KMS-11 (cell line): ENCODE measurements at regions not wholly inside any gene's neighbourhood (a gene's known extent, or its start where the extent isn't known, plus 50 kb on each side); places are given as distances from the start of the nearest gene placed in this dataset.

Source experiments
- H2AFZ ChIP-seq: fragments of 200-600 bp; sonication (generic); 2 replicates; pipeline ENCODE4 v1.6.1; 2016; ENCODE audit warnings: antibody characterized with exemption, mixed run types, low read depth
- H3K27ac ChIP-seq: fragments of 200-600 bp; sonication (generic); 2 replicates; pipeline ENCODE4 v1.6.1; 2016; ENCODE audit warnings: mild to moderate bottlenecking, mixed run types
- H3K27me3 ChIP-seq: fragments of 200-600 bp; sonication (generic); 2 replicates; pipeline ENCODE4 v1.6.1; 2017; ENCODE audit warnings: mild to moderate bottlenecking, low read depth, mixed run types, moderate library complexity; ENCODE audit not compliant: insufficient read depth
- H3K36me3 ChIP-seq: fragments of 200-600 bp; sonication (generic); 2 replicates; pipeline ENCODE4 v1.6.1; 2017; ENCODE audit warnings: mild to moderate bottlenecking, mixed run types; ENCODE audit not compliant: insufficient read depth
- H3K4me1 ChIP-seq: fragments of 200-600 bp; sonication (generic); 2 replicates; pipeline ENCODE4 v1.6.1; 2016; ENCODE audit warnings: mild to moderate bottlenecking, low read depth, mixed run types; ENCODE audit not compliant: poor library complexity, severe bottlenecking
- H3K4me2 ChIP-seq: fragments of 200-600 bp; sonication (generic); 2 replicates; pipeline ENCODE4 v1.7.0; 2016; ENCODE audit warnings: mild to moderate bottlenecking, mixed run types
- H3K4me3 ChIP-seq: fragments of 200-600 bp; sonication (generic); IDR thresholded peaks from 2 replicates; pipeline ENCODE4 v1.6.1; 2017; ENCODE audit warnings: low read depth, low read length, mixed read lengths; ENCODE audit not compliant: insufficient read depth
- H3K79me2 ChIP-seq: fragments of 200-600 bp; sonication (generic); 2 replicates; pipeline ENCODE4 v1.6.1; 2016; ENCODE audit warnings: low read depth, mixed run types; ENCODE audit not compliant: insufficient read depth
- H3K9ac ChIP-seq: fragments of 200-600 bp; sonication (generic); 2 replicates; pipeline ENCODE4 v1.6.1; 2016; ENCODE audit warnings: mild to moderate bottlenecking, mixed run types
- H4K20me1 ChIP-seq: fragments of 200-600 bp; sonication (generic); 2 replicates; pipeline ENCODE4 v1.6.1; 2016; ENCODE audit warnings: mild to moderate bottlenecking, mixed run types; ENCODE audit not compliant: insufficient read depth
- CTCF ChIP-seq: fragments of 200-600 bp; sonication (generic); conservative IDR thresholded peaks from 2 replicates; pipeline ENCODE4 v1.6.1; 2017; ENCODE audit warnings: low read depth, mild to moderate bottlenecking, antibody characterized with exemption, low read length, moderate library complexity, mixed read lengths

- H4K20me1 ChIP-seq = no peaks in the 10 kb centered on the region
- H3K27me3 ChIP-seq = no peaks in the 10 kb centered on the region
- H3K27ac ChIP-seq = no peak overlapping the region
- H3K36me3 ChIP-seq = no peaks in the 10 kb centered on the region
- TF ChIP-seq CTCF = no peak
- H3K9ac ChIP-seq = no peak overlapping the region
- H3K4me3 ChIP-seq = no peak overlapping the region
- no peaks in the 10 kb centered on the region for H3K79me2 ChIP-seq
- H2AFZ ChIP-seq = no peak overlapping the region
- no peaks in the 10 kb centered on the region for H3K4me1 ChIP-seq
- H3K4me2 ChIP-seq = no peak overlapping the region
These were observed 56.7 kb upstream of the JCAD start for GRCh38 chr10:30116041-30116491.

GRCh38 chr10:30115626-30115940 is 56.2 kb upstream of the JCAD start:
- no peak overlapping the region for H3K9ac ChIP-seq
- H3K79me2 ChIP-seq = no peaks in the 10 kb centered on the region
- no peak overlapping the region for H3K4me3 ChIP-seq
- no peaks in the 10 kb centered on the region for H3K27me3 ChIP-seq
- TF ChIP-seq CTCF = no peak
- H3K36me3 ChIP-seq = no peaks in the 10 kb centered on the region
- no peak overlapping the region for H3K27ac ChIP-seq
- no peaks in the 10 kb centered on the region for H4K20me1 ChIP-seq
- no peaks in the 10 kb centered on the region for H3K4me1 ChIP-seq
- H3K4me2 ChIP-seq = no peak overlapping the region
- H2AFZ ChIP-seq = no peak overlapping the region

- Histone ChIP-seq H3K4me2 (no peak overlapping the region), H3K4me3 (no peak overlapping the region), H3K79me2 (no peaks in the 10 kb centered on the region), H3K27me3 (no peaks in the 10 kb centered on the region), H2AFZ (no peak overlapping the region), H3K36me3 (no peaks in the 10 kb centered on the region), H3K9ac (no peak overlapping the region), H3K4me1 (no peaks in the 10 kb centered on the region), H3K27ac (no peak overlapping the region), H4K20me1 (no peaks in the 10 kb centered on the region)
- TF ChIP-seq CTCF = no peak
These were observed 55.7 kb upstream of the JCAD start for GRCh38 chr10:30114881-30115625.

- H3K27ac ChIP-seq = no peak overlapping the region
- H3K27me3 ChIP-seq = no peaks in the 10 kb centered on the region
- no peak overlapping the region for H3K4me2 ChIP-seq
- no peaks in the 10 kb centered on the region for H4K20me1 ChIP-seq
- no peaks in the 10 kb centered on the region for H3K4me1 ChIP-seq
- no peak overlapping the region for H3K4me3 ChIP-seq
- no peak overlapping the region for H2AFZ ChIP-seq
- no peaks in the 10 kb centered on the region for H3K79me2 ChIP-seq
- no peaks in the 10 kb centered on the region for H3K36me3 ChIP-seq
- H3K9ac ChIP-seq = no peak overlapping the region
- no peak for TF ChIP-seq CTCF
These were observed 55.0 kb upstream of the JCAD start for GRCh38 chr10:30114401-30114800.
